DMS153 (cell line): ENCODE measurements at regions not wholly inside any gene's neighbourhood (a gene's known extent, or its start where the extent isn't known, plus 50 kb on each side); places are given as distances from the start of the nearest gene placed in this dataset.

Source experiments
- DNase-seq: peaks from one replicate; lab custom pipeline; 2025; lab: John Stamatoyannopoulos, UW

- no peak for DNase-seq
Observed at GRCh38 chr14:87102811-87103378, 890.1 kb downstream of the GALC start.

GRCh38 chr14:87097015-87097414 is 896.0 kb downstream of the GALC start:
- DNase-seq = no peak

GRCh38 chr14:87094913-87095312 is 898.1 kb downstream of the GALC start:
- no peak for DNase-seq

- DNase-seq = no peak
Observed at GRCh38 chr14:87088588-87088987, 904.4 kb downstream of the GALC start.

- DNase-seq = no peak
Observed at GRCh38 chr14:87087881-87088280, 905.1 kb downstream of the GALC start.

GRCh38 chr14:87084908-87085307 is 908.1 kb downstream of the GALC start:
- no peak for DNase-seq

- no peak for DNase-seq
Observed at GRCh38 chr14:87082917-87083316, 910.1 kb downstream of the GALC start.

GRCh38 chr14:87081004-87081403 is 912.0 kb downstream of the GALC start:
- DNase-seq = no peak

GRCh38 chr14:87080146-87080545 is 912.8 kb downstream of the GALC start:
- no peak for DNase-seq

- DNase-seq = no peak
Observed at GRCh38 chr14:87079416-87079815, 913.6 kb downstream of the GALC start.

- no peak for DNase-seq
Observed at GRCh38 chr14:87076922-87077321, 916.1 kb downstream of the GALC start.

GRCh38 chr14:87076146-87076545 is 916.8 kb downstream of the GALC start:
- no peak for DNase-seq

- no peak for DNase-seq
Observed at GRCh38 chr14:87073880-87074570, 919.0 kb downstream of the GALC start.

GRCh38 chr14:87067591-87067990 is 925.4 kb downstream of the GALC start:
- DNase-seq = no peak

GRCh38 chr14:87067061-87067460 is 925.9 kb downstream of the GALC start:
- DNase-seq = no peak

GRCh38 chr14:87066221-87066817 is 926.7 kb downstream of the GALC start:
- no peak for DNase-seq

GRCh38 chr14:87065366-87065765 is 927.6 kb downstream of the GALC start:
- no peak for DNase-seq

GRCh38 chr14:87063181-87063580 is 929.8 kb downstream of the GALC start:
- DNase-seq = no peak

- DNase-seq = no peak
Observed at GRCh38 chr14:87060405-87060804, 932.6 kb downstream of the GALC start.

- DNase-seq = no peak
Observed at GRCh38 chr14:87059060-87059839, 933.7 kb downstream of the GALC start.

GRCh38 chr14:87055007-87055406 is 938.0 kb downstream of the GALC start:
- no peak for DNase-seq

- DNase-seq = no peak
Observed at GRCh38 chr14:87052646-87053225, 940.2 kb downstream of the GALC start.
